Thoracic aorta (tissue), 2 donors: ENCODE measurements at regions not wholly inside any gene's neighbourhood (a gene's known extent, or its start where the extent isn't known, plus 50 kb on each side); places are given as distances from the start of the nearest gene placed in this dataset.

Experiments used
- ATAC-seq: fragments of 150-250 bp; one replicate; pipeline ENCODE4 v1.8.0; 2017; ENCODE audit warnings: low read depth; ENCODE audit not compliant: insufficient number of reproducible peaks, low FRiP score
- DNase-seq: peaks from one replicate; pipeline ENCODE4 v3.0.0-alpha.2; 2020; ENCODE audit warnings: low spot score
- H3K27ac ChIP-seq, 2 donors: fragments of 200-600 bp; sonication (generic); 1 replicate in 1 of 2; 2 replicates in 1 of 2; pipeline ENCODE4 v1.5.1; 2016; ENCODE audit warnings: mild to moderate bottlenecking in 2 of 2, moderate library complexity in 2 of 2
- H3K27me3 ChIP-seq: fragments of 200-600 bp; sonication (generic); replicated peaks from 2 replicates; pipeline ENCODE4 v1.6.0; 2016; ENCODE audit warnings: mild to moderate bottlenecking; ENCODE audit not compliant: insufficient read depth
- H3K36me3 ChIP-seq: fragments of 200-600 bp; sonication (generic); one replicate; pipeline ENCODE4 v1.5.1; 2016
- H3K4me1 ChIP-seq, 2 donors: fragments of 200-600 bp; sonication (generic); 1 replicate in 1 of 2; 2 replicates in 1 of 2; pipeline versions ENCODE4 v1.5.1 to v1.6.0; 2016; ENCODE audit warnings: low read depth in 2 of 2, mild to moderate bottlenecking in 1 of 2; ENCODE audit not compliant: control insufficient read depth in 1 of 2
- H3K4me3 ChIP-seq: fragments of 200-600 bp; sonication (generic); 2 replicates; pipeline ENCODE4 v1.5.1; 2016; ENCODE audit warnings: mild to moderate bottlenecking
- H3K9me3 ChIP-seq: fragments of 200-600 bp; sonication (generic); 2 replicates; pipeline ENCODE4 v1.5.1; 2016
- TF ChIP-seq, protein P1 (sequence below): fragments of 200-600 bp; sonication (generic); IDR thresholded peaks from one replicate; pipeline ENCODE4 v1.5.1; 2019; ENCODE audit warnings: antibody characterized with exemption

- Histone ChIP-seq H3K27ac (no peak overlapping the region), H3K27me3 (no peaks in the 10 kb centered on the region), H3K4me1 (no peaks in the 10 kb centered on the region), H3K9me3 (no peaks in the 10 kb centered on the region), H3K4me3 (no peak overlapping the region), H3K36me3 (no peaks in the 10 kb centered on the region)
- TF ChIP-seq, protein P1, sequence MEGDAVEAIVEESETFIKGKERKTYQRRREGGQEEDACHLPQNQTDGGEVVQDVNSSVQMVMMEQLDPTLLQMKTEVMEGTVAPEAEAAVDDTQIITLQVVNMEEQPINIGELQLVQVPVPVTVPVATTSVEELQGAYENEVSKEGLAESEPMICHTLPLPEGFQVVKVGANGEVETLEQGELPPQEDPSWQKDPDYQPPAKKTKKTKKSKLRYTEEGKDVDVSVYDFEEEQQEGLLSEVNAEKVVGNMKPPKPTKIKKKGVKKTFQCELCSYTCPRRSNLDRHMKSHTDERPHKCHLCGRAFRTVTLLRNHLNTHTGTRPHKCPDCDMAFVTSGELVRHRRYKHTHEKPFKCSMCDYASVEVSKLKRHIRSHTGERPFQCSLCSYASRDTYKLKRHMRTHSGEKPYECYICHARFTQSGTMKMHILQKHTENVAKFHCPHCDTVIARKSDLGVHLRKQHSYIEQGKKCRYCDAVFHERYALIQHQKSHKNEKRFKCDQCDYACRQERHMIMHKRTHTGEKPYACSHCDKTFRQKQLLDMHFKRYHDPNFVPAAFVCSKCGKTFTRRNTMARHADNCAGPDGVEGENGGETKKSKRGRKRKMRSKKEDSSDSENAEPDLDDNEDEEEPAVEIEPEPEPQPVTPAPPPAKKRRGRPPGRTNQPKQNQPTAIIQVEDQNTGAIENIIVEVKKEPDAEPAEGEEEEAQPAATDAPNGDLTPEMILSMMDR = no peak
- ATAC-seq (no peak), DNase-seq (no peak)
These were observed 87.8 kb upstream of the FNDC3B start for GRCh38 chr3:171951597-171951996.

GRCh38 chr3:171953301-171954022 is 85.9 kb upstream of the FNDC3B start:
- DNase-seq (no peak), ATAC-seq (no peak)
- Histone ChIP-seq H3K27ac (no peak overlapping the region), H3K9me3 (no peaks in the 10 kb centered on the region), H3K4me1 (no peaks in the 10 kb centered on the region), H3K36me3 (no peaks in the 10 kb centered on the region), H3K27me3 (no peaks in the 10 kb centered on the region), H3K4me3 (no peak overlapping the region)
- TF ChIP-seq, protein P1 = no peak

- H3K27me3 ChIP-seq = no peaks in the 10 kb centered on the region
- no peak overlapping the region for H3K27ac ChIP-seq
- H3K9me3 ChIP-seq = no peaks in the 10 kb centered on the region
- no peaks in the 10 kb centered on the region for H3K4me1 ChIP-seq
- H3K36me3 ChIP-seq = no peaks in the 10 kb centered on the region
- ATAC-seq (no peak), DNase-seq (no peak)
- no peak overlapping the region for H3K4me3 ChIP-seq
- TF ChIP-seq, protein P1 = no peak
These were observed 84.5 kb upstream of the FNDC3B start for GRCh38 chr3:171954690-171955383.

GRCh38 chr3:171955598-171955997 is 83.8 kb upstream of the FNDC3B start:
- TF ChIP-seq, protein P1 = no peak
- Histone ChIP-seq H3K4me3 (no peak overlapping the region), H3K9me3 (no peaks in the 10 kb centered on the region), H3K27ac (no peak overlapping the region), H3K27me3 (no peaks in the 10 kb centered on the region), H3K36me3 (no peaks in the 10 kb centered on the region), H3K4me1 (no peaks in the 10 kb centered on the region)
- no peak for ATAC-seq
- DNase-seq = no peak

DNA sequence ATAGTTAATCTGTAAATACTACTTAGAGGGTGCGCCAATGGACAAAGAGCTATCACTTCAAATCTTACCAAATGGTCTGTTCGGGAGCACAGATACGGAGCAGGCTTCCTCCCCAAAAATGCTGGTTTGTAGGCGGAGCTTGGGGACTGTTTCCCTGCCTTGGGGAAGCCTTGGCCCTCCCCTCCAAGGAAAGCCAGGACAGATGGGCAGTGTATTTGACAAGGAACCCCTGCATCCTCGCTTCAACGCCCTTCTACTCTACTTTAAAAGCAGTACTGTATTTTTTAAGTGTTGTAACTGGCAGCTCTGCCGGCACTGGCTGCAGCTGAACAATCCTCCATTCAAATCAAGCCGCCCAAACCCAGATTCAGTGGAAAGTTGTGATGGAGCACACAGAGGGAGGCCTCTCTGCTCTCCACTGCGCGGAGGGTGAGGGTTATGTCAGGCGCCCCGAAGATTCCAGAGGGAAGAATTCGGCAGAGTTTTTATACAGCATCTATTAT is 83.1 kb upstream of the FNDC3B start:
- H3K27me3 ChIP-seq = no peaks in the 10 kb centered on the region
- DNase-seq (no peak), ATAC-seq (no peak)
- TF ChIP-seq, protein P1 = no peak
- H3K4me3 ChIP-seq = no peak overlapping the region
- no peaks in the 10 kb centered on the region for H3K36me3 ChIP-seq
- no peak overlapping the region for H3K27ac ChIP-seq
- no peaks in the 10 kb centered on the region for H3K9me3 ChIP-seq
- no peaks in the 10 kb centered on the region for H3K4me1 ChIP-seq
